ENCODE measurements at regions not wholly inside any gene's neighbourhood (a gene's known extent, or its start where the extent isn't known, plus 50 kb on each side); places are given as distances from the start of the nearest gene placed in this dataset.

GRCh38 chr12:77362509-77363210 is 297.3 kb upstream of the E2F7 start:
- no peak for DNase-seq
- Histone ChIP-seq H3K36me3 (ENCODE audit: control insufficient read depth in 4 of 4, insufficient read depth in 4 of 4, low read length in 4 of 4) (no peaks in the 10 kb centered on the region), H3K27ac (ENCODE audit: low read depth in 1 of 2, low read length in 1 of 2) (no peak overlapping the region), H3K9me3 (ENCODE audit: control insufficient read depth in 4 of 4, insufficient read depth in 3 of 4, low read length in 3 of 4) (no peaks in the 10 kb centered on the region), H3K4me3 (no peak overlapping the region), H3K4me1 (ENCODE audit: control insufficient read depth in 5 of 5, insufficient read depth in 5 of 5, low read length in 5 of 5) (peaks cover 0 to 13% (median 0%) of the 10 kb centered on the region in 5 donors), H3K9ac (ENCODE audit: insufficient read depth in 1 of 2, low read length in 2 of 2) (no peak overlapping the region), H3K27me3 (ENCODE audit: control insufficient read depth in 3 of 3, insufficient read depth in 3 of 3, low read length in 2 of 3) (no peaks in the 10 kb centered on the region)
- WGBS, 2 donors = 66 to 75% methylated on average over 7 of the region's 7 CpGs
- TF ChIP-seq, protein P1, sequence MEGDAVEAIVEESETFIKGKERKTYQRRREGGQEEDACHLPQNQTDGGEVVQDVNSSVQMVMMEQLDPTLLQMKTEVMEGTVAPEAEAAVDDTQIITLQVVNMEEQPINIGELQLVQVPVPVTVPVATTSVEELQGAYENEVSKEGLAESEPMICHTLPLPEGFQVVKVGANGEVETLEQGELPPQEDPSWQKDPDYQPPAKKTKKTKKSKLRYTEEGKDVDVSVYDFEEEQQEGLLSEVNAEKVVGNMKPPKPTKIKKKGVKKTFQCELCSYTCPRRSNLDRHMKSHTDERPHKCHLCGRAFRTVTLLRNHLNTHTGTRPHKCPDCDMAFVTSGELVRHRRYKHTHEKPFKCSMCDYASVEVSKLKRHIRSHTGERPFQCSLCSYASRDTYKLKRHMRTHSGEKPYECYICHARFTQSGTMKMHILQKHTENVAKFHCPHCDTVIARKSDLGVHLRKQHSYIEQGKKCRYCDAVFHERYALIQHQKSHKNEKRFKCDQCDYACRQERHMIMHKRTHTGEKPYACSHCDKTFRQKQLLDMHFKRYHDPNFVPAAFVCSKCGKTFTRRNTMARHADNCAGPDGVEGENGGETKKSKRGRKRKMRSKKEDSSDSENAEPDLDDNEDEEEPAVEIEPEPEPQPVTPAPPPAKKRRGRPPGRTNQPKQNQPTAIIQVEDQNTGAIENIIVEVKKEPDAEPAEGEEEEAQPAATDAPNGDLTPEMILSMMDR (IDR thresholded peaks at IDR 0.05; ENCODE audit: control extremely low read depth, extremely low read depth) = no peak
- no peak for ATAC-seq (ENCODE audit: insufficient read depth, low FRiP score)

DNA sequence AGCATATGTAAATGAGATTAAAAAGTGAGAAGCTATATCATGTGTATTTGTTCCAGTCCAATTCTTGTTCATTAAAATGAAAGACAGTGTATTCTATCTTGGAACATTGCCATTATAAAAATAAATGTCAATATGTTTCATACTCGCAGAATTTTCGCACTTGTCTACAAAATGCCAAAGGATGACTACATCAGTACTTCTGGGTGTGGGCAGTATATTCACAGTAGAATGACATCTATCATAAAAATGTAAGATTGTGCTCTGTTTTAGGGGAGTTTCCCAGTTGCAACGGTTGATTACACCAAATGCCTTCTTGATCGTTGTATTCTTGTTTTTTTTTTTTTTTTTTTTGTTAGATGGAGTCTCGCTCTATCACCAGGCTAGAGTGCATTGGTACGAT is 292.3 kb upstream of the E2F7 start:
- Histone ChIP-seq H3K4me1 (ENCODE audit: control insufficient read depth in 5 of 5, insufficient read depth in 5 of 5, low read length in 5 of 5) (peaks cover 0 to 9% (median 0%) of the 10 kb centered on the region in 5 donors), H3K36me3 (ENCODE audit: control insufficient read depth in 4 of 4, insufficient read depth in 4 of 4, low read length in 4 of 4) (no peaks in the 10 kb centered on the region), H3K27ac (ENCODE audit: low read depth in 1 of 2, low read length in 1 of 2) (no peak overlapping the region), H3K4me3 (no peak overlapping the region), H3K9ac (ENCODE audit: insufficient read depth in 1 of 2, low read length in 2 of 2) (no peak overlapping the region), H3K9me3 (ENCODE audit: control insufficient read depth in 4 of 4, insufficient read depth in 3 of 4, low read length in 3 of 4) (no peaks in the 10 kb centered on the region), H3K27me3 (ENCODE audit: control insufficient read depth in 3 of 3, insufficient read depth in 3 of 3, low read length in 2 of 3) (no peaks in the 10 kb centered on the region)
- DNase-seq (no peak), ATAC-seq (ENCODE audit: insufficient read depth, low FRiP score) (no peak)
- TF ChIP-seq, protein P1 (IDR thresholded peaks at IDR 0.05; ENCODE audit: control extremely low read depth, extremely low read depth) = no peak
- WGBS, 2 donors = 94 to 97% methylated on average over 6 of the region's 6 CpGs

- no peak overlapping the region for H3K4me3 ChIP-seq
- WGBS, 2 donors = 81 to 84% methylated on average over 2 of the region's 2 CpGs
- TF ChIP-seq, protein P1 (IDR thresholded peaks at IDR 0.05; ENCODE audit: control extremely low read depth, extremely low read depth) = no peak
Observed at GRCh38 chr12:77354766-77355362, 289.5 kb upstream of the E2F7 start.

More at GRCh38 chr12:77354766-77355362, 289.5 kb upstream of the E2F7 start:
- H3K9ac ChIP-seq (ENCODE audit: insufficient read depth in 1 of 2, low read length in 2 of 2) = no peak overlapping the region
- H3K9me3 ChIP-seq (ENCODE audit: control insufficient read depth in 4 of 4, insufficient read depth in 3 of 4, low read length in 3 of 4) = no peaks in the 10 kb centered on the region
- H3K27ac ChIP-seq (ENCODE audit: low read depth in 1 of 2, low read length in 1 of 2) = no peak overlapping the region
- ATAC-seq (ENCODE audit: insufficient read depth, low FRiP score) = no peak
- H3K27me3 ChIP-seq (ENCODE audit: control insufficient read depth in 3 of 3, insufficient read depth in 3 of 3, low read length in 2 of 3) = no peaks in the 10 kb centered on the region
- DNase-seq = no peak
- H3K36me3 ChIP-seq (ENCODE audit: control insufficient read depth in 4 of 4, insufficient read depth in 4 of 4, low read length in 4 of 4) = no peaks in the 10 kb centered on the region
- peaks cover 0 to 8% (median 0%) of the 10 kb centered on the region in 5 donors for H3K4me1 ChIP-seq (ENCODE audit: control insufficient read depth in 5 of 5, insufficient read depth in 5 of 5, low read length in 5 of 5)

All from lung (tissue), 11 donors.